Endothelial cell of umbilical vein (primary cell): ENCODE measurements at regions not wholly inside any gene's neighbourhood (a gene's known extent, or its start where the extent isn't known, plus 50 kb on each side); places are given as distances from the start of the nearest gene placed in this dataset.

Experiments
- BruUV-seq: library from RNA; stranded (reverse); fragments of 400-500 nt; replicated peaks from 2 replicates; lab custom pipeline; 2021; lab: Mats Ljungman, UMichigan
- CTCF ChIA-PET: fragments of 300-600, 350-600 bp; sonication (Branson Sonifier 250); formaldehyde crosslinking; loops from one replicate; lab custom pipeline; 2021; ENCODE audit warnings: antibody characterized with exemption, inconsistent platforms; lab: Charles Lee
- POLR2A ChIA-PET: fragments of 300-600, 350-600 bp; sonication (Branson Sonifier 250); formaldehyde crosslinking; loops from one replicate; lab custom pipeline; 2021; ENCODE audit warnings: antibody characterized with exemption, inconsistent platforms; lab: Charles Lee
- DNase-seq: peaks from one replicate; pipeline ENCODE4 v3.0.0-alpha.2; 2011; ENCODE audit warnings: low read depth, low spot score
- FAIRE-seq: peaks from 2 replicates; lab custom pipeline; 2011; peaks lifted over from hg19 to GRCh38; lab: Jason Lieb, UNC
- H2AFZ ChIP-seq: 2 replicates; pipeline ENCODE4 v1.6.0; 2012; ENCODE audit warnings: low read depth, low read length, control low read depth, inconsistent platforms
- H3K27ac ChIP-seq: 2 replicates; pipeline ENCODE4 v1.5.1; 2011; ENCODE audit warnings: low read depth, mild to moderate bottlenecking, control low read depth, low read length, moderate library complexity; ENCODE audit not compliant: insufficient read depth
- H3K27me3 ChIP-seq, 2 experiments: 2 replicates each; pipeline versions ENCODE4 v1.6.0 to v1.6.1; 2011; ENCODE audit warnings: low read length in 2 of 2, mixed read lengths in 1 of 2; ENCODE audit not compliant: control insufficient read depth in 2 of 2, insufficient read depth in 2 of 2
- H3K36me3 ChIP-seq, 2 experiments: 2 replicates in 1 of 2; 3 replicates in 1 of 2; pipeline ENCODE4 v1.5.1; 2011; ENCODE audit warnings: low read length in 2 of 2, mild to moderate bottlenecking in 1 of 2, moderate library complexity in 1 of 2; ENCODE audit not compliant: control insufficient read depth in 2 of 2, insufficient read depth in 2 of 2; ENCODE audit errors: extremely low read depth in 1 of 2
- H3K4me1 ChIP-seq: 3 replicates; pipeline ENCODE4 v1.5.1; 2011; ENCODE audit warnings: mild to moderate bottlenecking, low read length; ENCODE audit not compliant: control insufficient read depth, insufficient read depth; ENCODE audit errors: extremely low read depth
- H3K4me2 ChIP-seq: 2 replicates; pipeline ENCODE4 v1.6.1; 2011; ENCODE audit warnings: low read length, control low read depth, mixed read lengths; ENCODE audit not compliant: insufficient read depth
- H3K4me3 ChIP-seq, 3 experiments: fragments of 200-600 bp in 1 of 3; sonication (generic), shearing (Covaris generic) in 1 of 3; replicated peaks in 1 of 3; 2 replicates each; pipeline ENCODE4 v1.5.1; 2011 to 2016; ENCODE audit warnings: control low read depth in 3 of 3, low read length in 3 of 3, mild to moderate bottlenecking in 2 of 3, inconsistent platforms in 1 of 3, low read depth in 1 of 3, moderate library complexity in 1 of 3; ENCODE audit not compliant: insufficient read depth in 1 of 3
- H3K79me2 ChIP-seq: 2 replicates; pipeline ENCODE4 v1.6.0; 2012; ENCODE audit warnings: low read length, inconsistent platforms; ENCODE audit not compliant: control insufficient read depth, insufficient read depth
- H3K9ac ChIP-seq: replicated peaks from 2 replicates; pipeline ENCODE3; 2011; ENCODE audit warnings: low read length, control low read depth; ENCODE audit not compliant: insufficient read depth; ENCODE audit errors: extremely low read depth
- H3K9me1 ChIP-seq: replicated peaks from 3 replicates; pipeline ENCODE4 v1.6.0; 2011; ENCODE audit warnings: mild to moderate bottlenecking, low read length; ENCODE audit not compliant: control insufficient read depth, insufficient read depth; ENCODE audit errors: extremely low read depth
- H3K9me3 ChIP-seq: replicated peaks from 2 replicates; pipeline ENCODE4 v1.5.1; 2012; ENCODE audit warnings: low read length, inconsistent platforms; ENCODE audit not compliant: control insufficient read depth, insufficient read depth
- H4K20me1 ChIP-seq: replicated peaks from 2 replicates; pipeline ENCODE3; 2011; ENCODE audit warnings: mild to moderate bottlenecking, low read length; ENCODE audit not compliant: control insufficient read depth, insufficient read depth; ENCODE audit errors: extremely low read depth
- EZH2 ChIP-seq: IDR thresholded peaks from 2 replicates; pipeline ENCODE4 v1.6.1; 2012; ENCODE audit warnings: borderline replicate concordance, low read depth, mild to moderate bottlenecking, moderate library complexity, low read length, inconsistent platforms; ENCODE audit not compliant: severe bottlenecking
- FOS ChIP-seq: IDR thresholded peaks from 2 replicates; pipeline ENCODE4 v1.6.1; 2011; ENCODE audit warnings: mild to moderate bottlenecking, low read length, moderate library complexity, borderline replicate concordance; ENCODE audit not compliant: insufficient read depth
- GATA2 ChIP-seq: IDR thresholded peaks from 2 replicates; pipeline ENCODE4 v1.7.0; 2011; ENCODE audit warnings: low read depth, mild to moderate bottlenecking, moderate library complexity, mixed read lengths, low read length; ENCODE audit not compliant: insufficient read length, insufficient read depth
- JUN ChIP-seq: IDR thresholded peaks from 2 replicates; pipeline ENCODE4 v1.6.1; 2011; ENCODE audit warnings: borderline replicate concordance, low read depth; ENCODE audit not compliant: insufficient read length, insufficient read depth
- MYC ChIP-seq: IDR thresholded peaks from one replicate; pipeline ENCODE4 v1.6.1; 2011; ENCODE audit warnings: mild to moderate bottlenecking, low read depth, low read length
- POLR2A ChIP-seq: IDR thresholded peaks from 2 replicates; pipeline ENCODE4 v1.6.1; 2012; ENCODE audit warnings: low read depth, mild to moderate bottlenecking, control low read depth, low read length
- POLR2AphosphoS5 ChIP-seq: IDR thresholded peaks from 2 replicates; pipeline ENCODE4 v1.6.1; 2012; ENCODE audit warnings: low read depth, mild to moderate bottlenecking, control low read depth, low read length, moderate library complexity; ENCODE audit not compliant: insufficient read depth
- dilution Hi-C: fragments of 300-500 bp; cut with MboI; formaldehyde crosslinking; loops from one replicate; pipeline ENCODE4 v1.15.0; 2019; ENCODE audit warnings: low sequenced_read_pairs; ENCODE audit not compliant: extremely low pct_ligation_motif_present
- intact Hi-C: fragments of 100-400 bp; cut with micrococcal nuclease; formaldehyde crosslinking; loops from one replicate; pipeline ENCODE4 v1.10.0; 2022
- TF ChIP-seq, protein P1 (sequence below), 2 donors: IDR thresholded peaks; 1 replicate in 1 of 2; 2 replicates in 1 of 2; pipeline ENCODE4 v1.5.1; 2011; ENCODE audit warnings: low read length in 2 of 2, mild to moderate bottlenecking in 2 of 2, moderate library complexity in 2 of 2, control low read depth in 1 of 2, inconsistent platforms in 1 of 2, low read depth in 1 of 2; ENCODE audit not compliant: insufficient read depth in 1 of 2; ENCODE audit errors: extremely low read depth in 1 of 2
- TF ChIP-seq, protein P2 (sequence below): IDR thresholded peaks from 2 replicates; pipeline ENCODE4 v1.6.1; 2011; ENCODE audit not compliant: insufficient read depth, insufficient read length

DNA sequence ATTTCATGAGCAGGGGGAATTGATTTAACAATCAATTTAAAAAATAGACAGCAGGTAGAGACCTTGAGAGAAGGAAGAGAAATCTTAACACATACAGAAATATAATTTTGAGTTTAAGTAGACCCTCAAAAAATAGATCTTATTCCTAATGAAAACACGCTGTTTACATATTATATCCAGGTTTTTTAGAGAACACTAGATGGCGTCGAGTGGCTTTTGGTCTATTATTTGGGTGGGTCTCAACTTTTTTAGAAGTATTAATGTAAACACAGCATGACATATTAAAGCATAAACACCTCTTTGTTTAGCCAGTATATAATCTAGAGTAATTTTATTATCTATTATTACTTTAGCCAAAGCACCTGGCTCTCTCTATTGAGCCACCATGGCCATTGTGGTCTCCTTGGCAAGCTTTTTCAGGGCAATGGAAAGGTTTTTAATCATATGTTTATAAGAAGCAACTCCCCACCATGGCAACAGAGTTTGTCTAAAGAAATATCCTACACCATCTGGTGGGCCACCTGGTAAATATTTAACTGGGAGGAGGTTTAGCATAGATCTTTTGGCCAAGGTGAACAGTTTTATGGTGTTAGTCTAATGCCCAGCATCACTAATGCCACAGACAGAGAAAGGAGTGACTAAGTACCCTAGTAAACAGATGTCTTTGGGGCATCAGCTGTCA, 59.7 kb upstream of the PRSS1 start:
- no peak for FAIRE-seq
- dilution Hi-C loops, result no loop called here

More for the DNA sequence above, 59.7 kb upstream of the PRSS1 start:
- Histone ChIP-seq H2AFZ (no peak overlapping the region), H3K4me3 (no peak overlapping the region), H3K36me3 (no peaks in the 10 kb centered on the region), H3K79me2 (no peaks in the 10 kb centered on the region), H3K9me3 (no peaks in the 10 kb centered on the region), H3K9ac (no peak overlapping the region), H3K9me1 (no peaks in the 10 kb centered on the region), H3K4me2 (no peak overlapping the region), H3K27me3 (peaks cover 6 to 13% of the 10 kb centered on the region in 2 experiments), H4K20me1 (no peaks in the 10 kb centered on the region), H3K4me1 (no peaks in the 10 kb centered on the region), H3K27ac (no peak overlapping the region)
- CTCF ChIA-PET, result interaction anchor here (1.0 to 7.9 kb wide), 5 partner anchors 19 to 155 kb away, joined by 5 to 93 read pairs (median 6); no protein-coding TSS in a partner anchor
- POLR2A ChIA-PET, result no interaction called here
- BruUV-seq, result no TSS peak
- peak; percentile 23 for DNase-seq
- TF ChIP-seq MYC (no peak), JUN (no peak), FOS (no peak), EZH2 (no peak), GATA2 (no peak), POLR2A (no peak), POLR2AphosphoS5 (no peak)
- TF ChIP-seq, protein P1, sequence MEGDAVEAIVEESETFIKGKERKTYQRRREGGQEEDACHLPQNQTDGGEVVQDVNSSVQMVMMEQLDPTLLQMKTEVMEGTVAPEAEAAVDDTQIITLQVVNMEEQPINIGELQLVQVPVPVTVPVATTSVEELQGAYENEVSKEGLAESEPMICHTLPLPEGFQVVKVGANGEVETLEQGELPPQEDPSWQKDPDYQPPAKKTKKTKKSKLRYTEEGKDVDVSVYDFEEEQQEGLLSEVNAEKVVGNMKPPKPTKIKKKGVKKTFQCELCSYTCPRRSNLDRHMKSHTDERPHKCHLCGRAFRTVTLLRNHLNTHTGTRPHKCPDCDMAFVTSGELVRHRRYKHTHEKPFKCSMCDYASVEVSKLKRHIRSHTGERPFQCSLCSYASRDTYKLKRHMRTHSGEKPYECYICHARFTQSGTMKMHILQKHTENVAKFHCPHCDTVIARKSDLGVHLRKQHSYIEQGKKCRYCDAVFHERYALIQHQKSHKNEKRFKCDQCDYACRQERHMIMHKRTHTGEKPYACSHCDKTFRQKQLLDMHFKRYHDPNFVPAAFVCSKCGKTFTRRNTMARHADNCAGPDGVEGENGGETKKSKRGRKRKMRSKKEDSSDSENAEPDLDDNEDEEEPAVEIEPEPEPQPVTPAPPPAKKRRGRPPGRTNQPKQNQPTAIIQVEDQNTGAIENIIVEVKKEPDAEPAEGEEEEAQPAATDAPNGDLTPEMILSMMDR (IDR thresholded peaks at IDR 0.05; ENCODE audit: extremely low read depth in 1 of 2, insufficient read depth in 1 of 2, low read depth in 1 of 2, low read length in 2 of 2), result no peak
- TF ChIP-seq, protein P2, sequence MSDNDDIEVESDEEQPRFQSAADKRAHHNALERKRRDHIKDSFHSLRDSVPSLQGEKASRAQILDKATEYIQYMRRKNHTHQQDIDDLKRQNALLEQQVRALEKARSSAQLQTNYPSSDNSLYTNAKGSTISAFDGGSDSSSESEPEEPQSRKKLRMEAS, result no peak
- intact Hi-C loops, result loop anchor here (1.0 to 5.0 kb wide), 4 partner anchors 57 to 152 kb away; no protein-coding TSS in a partner anchor
